ENCODE measurements at regions not wholly inside any gene's neighbourhood (a gene's known extent, or its start where the extent isn't known, plus 50 kb on each side); places are given as distances from the start of the nearest gene placed in this dataset.

- TF ChIP-seq TAF1 (IDR thresholded peaks at IDR 0.05; ENCODE audit: borderline replicate concordance, low read depth, low read length) (no peak), POLR2AphosphoS5 (IDR thresholded peaks at IDR 0.05; ENCODE audit: low read depth, low read length) (no peak), POLR2A (IDR thresholded peaks at IDR 0.05; ENCODE audit: low read depth, low read length) (no peak)
These were observed 450.9 kb downstream of the HINT1 start for GRCh38 chr5:130714200-130714599.
